Neural progenitor cell (in vitro differentiated cells): ENCODE measurements at regions not wholly inside any gene's neighbourhood (a gene's known extent, or its start where the extent isn't known, plus 50 kb on each side); places are given as distances from the start of the nearest gene placed in this dataset.

Experiments
- DNase-seq: peaks from one replicate; pipeline ENCODE4 v3.0.0-alpha.2; 2016; ENCODE audit warnings: low spot score
- H2AFZ ChIP-seq: fragments of 200-600 bp; sonication (generic); replicated peaks from 2 replicates; pipeline ENCODE4 v1.6.1; 2016; ENCODE audit warnings: antibody characterized with exemption
- H3F3A ChIP-seq: fragments of 200-600 bp; sonication (generic); 2 replicates; pipeline ENCODE4 v1.6.1; 2016; ENCODE audit warnings: antibody characterized with exemption, low read depth
- H3K27ac ChIP-seq: fragments of 200-600 bp; sonication (generic); 2 replicates; pipeline ENCODE4 v1.5.1; 2016; ENCODE audit warnings: mild to moderate bottlenecking
- H3K27me3 ChIP-seq: fragments of 200-600 bp; sonication (generic); 2 replicates; pipeline ENCODE4 v1.6.1; 2016; ENCODE audit warnings: mild to moderate bottlenecking, moderate library complexity
- H3K36me3 ChIP-seq: fragments of 200-600 bp; sonication (generic); 2 replicates; pipeline ENCODE4 v1.5.1; 2016
- H3K4me1 ChIP-seq: fragments of 200-600 bp; sonication (generic); 2 replicates; pipeline ENCODE4 v1.6.1; 2016; ENCODE audit warnings: mixed run types
- H3K4me2 ChIP-seq: fragments of 200-600 bp; sonication (generic); 2 replicates; pipeline ENCODE4 v1.6.1; 2016
- H3K4me3 ChIP-seq: fragments of 200-600 bp; sonication (generic); 2 replicates; pipeline ENCODE4 v1.5.1; 2016
- H3K79me2 ChIP-seq: fragments of 200-600 bp; sonication (generic); 2 replicates; pipeline ENCODE4 v1.6.1; 2016; ENCODE audit warnings: low read depth
- H3K9ac ChIP-seq: fragments of 200-600 bp; sonication (generic); 2 replicates; pipeline ENCODE4 v1.6.1; 2016
- H3K9me3 ChIP-seq: fragments of 200-600 bp; sonication (generic); 2 replicates; pipeline ENCODE4 v1.5.1; 2016; ENCODE audit warnings: low read depth
- H4K20me1 ChIP-seq: fragments of 200-600 bp; sonication (generic); 2 replicates; pipeline ENCODE4 v1.6.1; 2016; ENCODE audit warnings: low read depth
- H3K27ac Mint-ChIP-seq: 3 replicates; pipeline ENCODE4 v1.8.0; 2021; ENCODE audit warnings: mixed read lengths
- H3K27me3 Mint-ChIP-seq: 2 replicates; pipeline ENCODE4 v1.8.0; 2022; ENCODE audit warnings: low read depth, mild to moderate bottlenecking, inconsistent platforms, moderate library complexity, mixed read lengths; ENCODE audit not compliant: insufficient read depth
- H3K36me3 Mint-ChIP-seq: 3 replicates; pipeline ENCODE4 v1.8.0; 2021; ENCODE audit warnings: mixed read lengths
- H3K4me1 Mint-ChIP-seq: 3 replicates; pipeline ENCODE4 v1.8.0; 2021; ENCODE audit warnings: mixed read lengths
- H3K4me3 Mint-ChIP-seq: 3 replicates; pipeline ENCODE4 v1.8.0; 2021; ENCODE audit warnings: mild to moderate bottlenecking, moderate library complexity, mixed read lengths
- H3K9me3 Mint-ChIP-seq: 3 replicates; pipeline ENCODE4 v1.8.0; 2020; ENCODE audit warnings: mixed read lengths
- EZH2 ChIP-seq: fragments of 200-600 bp; sonication (generic); IDR thresholded peaks from 2 replicates; pipeline ENCODE4 v1.6.1; 2017; ENCODE audit warnings: antibody characterized with exemption, mild to moderate bottlenecking, moderate library complexity
- EZH2phosphoT487 ChIP-seq: fragments of 200-600 bp; sonication (generic); IDR thresholded peaks from 2 replicates; pipeline ENCODE4 v1.6.1; 2017; ENCODE audit warnings: antibody characterized with exemption
- TF ChIP-seq, protein P1 (sequence below): fragments of 200-600 bp; sonication (generic); IDR thresholded peaks from 2 replicates; pipeline ENCODE4 v1.5.1; 2017; ENCODE audit warnings: antibody characterized with exemption, mild to moderate bottlenecking

DNA sequence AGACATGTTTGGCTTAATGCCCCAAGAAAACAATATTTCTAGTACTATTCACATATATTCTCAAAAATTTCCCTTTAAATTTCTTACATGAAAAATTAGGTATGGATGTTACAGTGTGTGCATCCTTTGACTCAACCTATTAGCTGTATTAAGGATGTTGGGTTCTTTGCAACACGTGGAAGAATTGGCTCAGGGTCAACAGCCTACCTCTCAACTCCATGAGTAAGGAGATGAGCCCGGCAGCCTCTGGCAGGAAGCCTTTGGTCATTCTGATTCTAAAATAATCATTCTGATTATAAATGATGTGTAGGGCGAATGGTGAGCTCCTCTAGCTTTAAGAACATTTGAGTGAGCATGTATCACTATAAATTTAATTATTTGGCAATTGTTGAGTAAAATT, 148.0 kb upstream of the WDFY3 start:
- Mint-ChIP-seq H3K27me3 (no peaks in the 10 kb centered on the region), H3K4me3 (no peak overlapping the region), H3K36me3 (no peaks in the 10 kb centered on the region), H3K9me3 (peaks cover 5% of the 10 kb centered on the region), H3K27ac (no peak overlapping the region), H3K4me1 (no peaks in the 10 kb centered on the region)
- Histone ChIP-seq H3K9ac (no peak overlapping the region), H3K4me2 (no peak overlapping the region), H3K9me3 (no peaks in the 10 kb centered on the region), H3K4me3 (no peak overlapping the region), H4K20me1 (no peaks in the 10 kb centered on the region), H3K36me3 (no peaks in the 10 kb centered on the region), H3K4me1 (no peaks in the 10 kb centered on the region), H3K79me2 (no peaks in the 10 kb centered on the region), H3K27me3 (no peaks in the 10 kb centered on the region), H3F3A (no peaks in the 10 kb centered on the region), H3K27ac (no peak overlapping the region), H2AFZ (no peak overlapping the region)
- DNase-seq = no peak
- TF ChIP-seq EZH2phosphoT487 = no peak
- no peak for TF ChIP-seq EZH2
- TF ChIP-seq, protein P1, sequence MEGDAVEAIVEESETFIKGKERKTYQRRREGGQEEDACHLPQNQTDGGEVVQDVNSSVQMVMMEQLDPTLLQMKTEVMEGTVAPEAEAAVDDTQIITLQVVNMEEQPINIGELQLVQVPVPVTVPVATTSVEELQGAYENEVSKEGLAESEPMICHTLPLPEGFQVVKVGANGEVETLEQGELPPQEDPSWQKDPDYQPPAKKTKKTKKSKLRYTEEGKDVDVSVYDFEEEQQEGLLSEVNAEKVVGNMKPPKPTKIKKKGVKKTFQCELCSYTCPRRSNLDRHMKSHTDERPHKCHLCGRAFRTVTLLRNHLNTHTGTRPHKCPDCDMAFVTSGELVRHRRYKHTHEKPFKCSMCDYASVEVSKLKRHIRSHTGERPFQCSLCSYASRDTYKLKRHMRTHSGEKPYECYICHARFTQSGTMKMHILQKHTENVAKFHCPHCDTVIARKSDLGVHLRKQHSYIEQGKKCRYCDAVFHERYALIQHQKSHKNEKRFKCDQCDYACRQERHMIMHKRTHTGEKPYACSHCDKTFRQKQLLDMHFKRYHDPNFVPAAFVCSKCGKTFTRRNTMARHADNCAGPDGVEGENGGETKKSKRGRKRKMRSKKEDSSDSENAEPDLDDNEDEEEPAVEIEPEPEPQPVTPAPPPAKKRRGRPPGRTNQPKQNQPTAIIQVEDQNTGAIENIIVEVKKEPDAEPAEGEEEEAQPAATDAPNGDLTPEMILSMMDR = no peak

DNA sequence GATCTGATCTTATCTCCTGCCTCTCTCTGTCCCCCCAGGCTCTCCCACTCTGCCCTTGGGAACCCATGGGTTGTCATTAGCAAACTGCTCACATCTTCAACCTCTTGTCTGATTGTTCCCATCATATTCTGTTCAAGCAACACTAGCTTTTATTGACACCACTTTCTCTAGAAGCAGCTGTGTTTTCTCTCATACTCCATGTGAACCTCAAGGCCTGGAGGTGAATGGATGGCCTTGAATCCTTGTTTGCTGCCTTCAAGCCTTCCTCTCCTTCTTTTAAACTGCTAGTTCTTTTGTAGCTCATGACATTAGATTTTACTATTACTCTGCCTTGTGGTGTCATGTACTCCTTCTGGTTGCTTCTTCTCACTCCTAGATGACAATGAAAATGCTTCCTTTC, 149.5 kb upstream of the WDFY3 start:
- H3K4me2 ChIP-seq = no peak overlapping the region
- H3K79me2 ChIP-seq = no peaks in the 10 kb centered on the region
- Mint-ChIP-seq H3K36me3 (no peaks in the 10 kb centered on the region), H3K27me3 (no peaks in the 10 kb centered on the region), H3K4me3 (no peak overlapping the region), H3K9me3 (peaks cover 5% of the 10 kb centered on the region), H3K27ac (no peak overlapping the region), H3K4me1 (no peaks in the 10 kb centered on the region)
- no peak for DNase-seq
- no peaks in the 10 kb centered on the region for H3K9me3 ChIP-seq
- no peak overlapping the region for H2AFZ ChIP-seq
- TF ChIP-seq, protein P1 = no peak
- no peak for TF ChIP-seq EZH2
- H3K9ac ChIP-seq = no peak overlapping the region
- H3F3A ChIP-seq = no peaks in the 10 kb centered on the region
- no peaks in the 10 kb centered on the region for H3K36me3 ChIP-seq
- H3K27ac ChIP-seq = no peak overlapping the region
- no peaks in the 10 kb centered on the region for H3K27me3 ChIP-seq
- H3K4me3 ChIP-seq = no peak overlapping the region
- no peaks in the 10 kb centered on the region for H3K4me1 ChIP-seq
- no peaks in the 10 kb centered on the region for H4K20me1 ChIP-seq

DNA sequence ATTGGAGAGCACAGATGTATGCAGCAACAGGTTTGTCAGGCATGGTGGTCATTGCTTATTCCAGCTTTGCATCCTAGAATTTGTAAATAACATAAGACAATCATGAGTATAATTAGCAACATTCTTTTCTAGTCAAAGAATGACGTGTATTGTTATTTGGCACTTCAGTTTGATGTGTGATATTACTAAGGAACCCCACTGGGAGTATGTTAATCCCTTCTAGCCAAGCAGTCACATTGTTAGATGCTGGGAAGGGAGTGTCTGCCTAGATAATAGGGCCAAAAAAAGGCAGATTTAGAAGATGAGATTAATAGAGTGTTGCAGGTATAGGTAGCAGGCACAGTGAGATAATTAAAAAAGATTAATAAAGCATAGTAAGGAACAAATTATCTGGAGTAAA, 159.2 kb upstream of the WDFY3 start:
- Mint-ChIP-seq H3K4me3 (no peak overlapping the region), H3K27me3 (no peaks in the 10 kb centered on the region), H3K4me1 (peaks cover 22% of the 10 kb centered on the region), H3K36me3 (no peaks in the 10 kb centered on the region), H3K27ac (no peak overlapping the region), H3K9me3 (no peaks in the 10 kb centered on the region)
- TF ChIP-seq EZH2 = no peak
- peak; percentile 44 for TF ChIP-seq EZH2phosphoT487
- H3K9ac ChIP-seq = no peak overlapping the region
- H3K36me3 ChIP-seq = no peaks in the 10 kb centered on the region
- peak overlapping the region; percentile 55 for H3K4me2 ChIP-seq
- H2AFZ ChIP-seq = no peak overlapping the region
- H4K20me1 ChIP-seq = no peaks in the 10 kb centered on the region
- H3K27me3 ChIP-seq = no peaks in the 10 kb centered on the region
- DNase-seq = peak; percentile 51
- H3K79me2 ChIP-seq = no peaks in the 10 kb centered on the region
- no peak overlapping the region for H3K27ac ChIP-seq
- H3K9me3 ChIP-seq = no peaks in the 10 kb centered on the region
- no peak overlapping the region for H3K4me3 ChIP-seq
- H3F3A ChIP-seq = peaks cover 57% of the 10 kb centered on the region
- peaks cover 53% of the 10 kb centered on the region for H3K4me1 ChIP-seq

DNA sequence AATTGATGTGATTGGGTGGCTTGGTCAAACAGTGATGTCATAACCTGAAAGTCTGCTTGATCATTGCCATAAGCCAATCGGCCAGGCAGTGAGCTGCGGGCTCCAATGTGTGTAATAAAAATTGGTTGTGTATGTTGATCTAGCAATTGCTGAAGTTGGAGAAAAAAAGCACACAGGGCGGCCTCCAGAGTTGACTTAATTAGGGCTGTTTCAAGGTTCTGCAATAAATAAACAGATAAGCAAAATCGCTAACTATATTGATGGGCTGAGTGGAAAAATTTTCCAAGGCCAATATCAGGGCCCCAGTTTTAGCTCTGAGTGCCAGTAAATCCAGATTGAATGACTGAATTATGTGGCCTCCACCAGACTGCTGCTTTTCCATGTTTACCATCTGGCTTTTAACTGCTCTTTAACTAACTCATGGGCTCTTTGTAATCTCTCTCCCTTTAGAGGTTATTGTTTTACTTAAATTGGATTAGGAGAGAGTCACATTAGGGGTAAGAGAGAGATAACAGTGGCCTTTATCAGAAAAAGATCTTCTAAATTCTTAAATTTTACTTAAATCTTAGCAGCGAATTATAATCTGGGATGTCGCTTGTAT, 160.6 kb upstream of the WDFY3 start:
- Histone ChIP-seq H3K4me2 (peak overlapping the region; percentile 47), H3K4me3 (peak overlapping the region; percentile 4), H3F3A (peaks cover 57% of the 10 kb centered on the region), H3K9me3 (no peaks in the 10 kb centered on the region), H2AFZ (no peak overlapping the region), H3K27ac (peak overlapping the region; percentile 42), H4K20me1 (no peaks in the 10 kb centered on the region), H3K4me1 (peaks cover 53% of the 10 kb centered on the region), H3K36me3 (no peaks in the 10 kb centered on the region), H3K9ac (no peak overlapping the region), H3K79me2 (no peaks in the 10 kb centered on the region), H3K27me3 (no peaks in the 10 kb centered on the region)
- H3K27me3 Mint-ChIP-seq = no peaks in the 10 kb centered on the region
- TF ChIP-seq EZH2 = no peak
- TF ChIP-seq EZH2phosphoT487 = no peak
- TF ChIP-seq, protein P1 = no peak
- no peak for DNase-seq
- no peak overlapping the region for H3K27ac Mint-ChIP-seq
- H3K4me1 Mint-ChIP-seq = peaks cover 22% of the 10 kb centered on the region
- H3K36me3 Mint-ChIP-seq = no peaks in the 10 kb centered on the region
- no peak overlapping the region for H3K4me3 Mint-ChIP-seq
- no peaks in the 10 kb centered on the region for H3K9me3 Mint-ChIP-seq
